Stomach (tissue), 8 donors: ENCODE measurements at regions not wholly inside any gene's neighbourhood (a gene's known extent, or its start where the extent isn't known, plus 50 kb on each side); places are given as distances from the start of the nearest gene placed in this dataset.

Experiments used
- DNase-seq, 2 donors: peaks; one replicate each; pipeline versions ENCODE4 v3.0.0 to v3.0.0-alpha.2; 2013 to 2019
- H3K27ac ChIP-seq, 5 donors: fragments of 200-600 bp in 4 of 5; sonication (generic) in 4 of 5; one replicate each; pipeline ENCODE4 v1.5.1; 2013 to 2019; ENCODE audit warnings: mild to moderate bottlenecking in 1 of 5, moderate library complexity in 1 of 5
- H3K27me3 ChIP-seq, 3 donors: fragments of 200-600 bp; sonication (generic); one replicate each; pipeline ENCODE4 v1.5.1; 2017 to 2019; ENCODE audit warnings: mixed run types in 1 of 3
- H3K36me3 ChIP-seq, 4 donors: fragments of 200-600 bp; sonication (generic); 1 replicate in 3 of 4; 2 replicates in 1 of 4; pipeline ENCODE4 v1.5.1; 2016 to 2019
- H3K4me1 ChIP-seq, 4 donors: fragments of 200-600 bp; sonication (generic); one replicate each; pipeline ENCODE4 v1.5.1; 2016 to 2019
- H3K4me3 ChIP-seq, 4 donors: fragments of 200-600 bp; sonication (generic) in 3 of 4; one replicate each; pipeline ENCODE4 v1.5.1; 2016 to 2019; ENCODE audit warnings: mild to moderate bottlenecking in 1 of 4
- H3K9me3 ChIP-seq, 4 donors: fragments of 200-600 bp; sonication (generic); one replicate each; pipeline ENCODE4 v1.5.1; 2016 to 2019
- CTCF ChIP-seq, 7 experiments: fragments of 450-650 bp in 4 of 7; fragments of 200-600 bp in 3 of 7; sonication (generic) in 3 of 7; IDR thresholded peaks; one replicate each; pipeline ENCODE4 v1.5.1; 2016 to 2019; ENCODE audit warnings: antibody characterized with exemption in 7 of 7, control low read depth in 2 of 7, mild to moderate bottlenecking in 1 of 7
- EP300 ChIP-seq: sonication (generic); formaldehyde crosslinking; IDR thresholded peaks from one replicate; pipeline ENCODE4 v1.6.1; 2017; ENCODE audit warnings: antibody characterized with exemption
- POLR2A ChIP-seq, 4 donors: fragments of 450-650 bp; IDR thresholded peaks; one replicate each; pipeline ENCODE4 v1.6.1; 2016; ENCODE audit warnings: antibody characterized with exemption in 4 of 4, control low read depth in 2 of 4, mild to moderate bottlenecking in 1 of 4, moderate library complexity in 1 of 4
- POLR2AphosphoS5 ChIP-seq, 3 donors: sonication (generic); formaldehyde crosslinking; IDR thresholded peaks; one replicate each; pipeline ENCODE4 v1.6.1; 2016; ENCODE audit warnings: antibody characterized with exemption in 3 of 3
- WGBS, 5 donors: extraction: QIAGEN DNeasy Blood & Tissue Kit in 3 of 5; methylation state at CpG; one replicate each; pipeline versions ENCODE4 v1.1.5 to v1.1.7; 2013 to 2018; 5-methylcytosine and 5-hydroxymethylcytosine counted together
- intact Hi-C: fragments of 100-400 bp; cut with DNase I; formaldehyde crosslinking; loops from one replicate; pipeline ENCODE4 v1.15.1; 2023; ENCODE audit warnings: low total_unique reads
- donor health status: healthy with polysubstance abuse.
- donor health status: Bipolar disorder and iron deficiency.
- donor health status: healthy.

- Histone ChIP-seq H3K27ac (no peak overlapping the region), H3K27me3 (peaks cover 0 to 28% (median 0%) of the 10 kb centered on the region in 3 donors), H3K4me1 (no peaks in the 10 kb centered on the region), H3K9me3 (no peaks in the 10 kb centered on the region), H3K36me3 (no peaks in the 10 kb centered on the region), H3K4me3 (no peak overlapping the region)
- no peak for TF ChIP-seq POLR2A (IDR thresholded peaks at IDR 0.05)
- no peak for TF ChIP-seq POLR2AphosphoS5 (IDR thresholded peaks at IDR 0.05)
- TF ChIP-seq EP300 = no peak
- no peak for TF ChIP-seq CTCF (IDR thresholded peaks at IDR 0.05)
- intact Hi-C loops = no loop called here
- DNase-seq = no peak
- WGBS, 5 donors = 37 to 50% (median 43%) methylated on average over 10 of the region's 10 CpGs
Observed at GRCh38 chr21:35882791-35883240, 177.5 kb downstream of the SETD4 start.

- Histone ChIP-seq H3K4me1 (peaks cover 0 to 8% (median 6%) of the 10 kb centered on the region in 4 donors), H3K9me3 (peaks cover 0 to 16% (median 4%) of the 10 kb centered on the region in 4 donors), H3K27ac (no peak overlapping the region), H3K27me3 (peaks cover 0 to 5% (median 0%) of the 10 kb centered on the region in 3 donors), H3K36me3 (no peaks in the 10 kb centered on the region), H3K4me3 (no peak overlapping the region)
- WGBS, 5 donors = 18 to 46% (median 23%) methylated on average over 2 of the region's 2 CpGs
- DNase-seq = no peak
- TF ChIP-seq POLR2A (IDR thresholded peaks at IDR 0.05) (no peak), EP300 (no peak), CTCF (IDR thresholded peaks at IDR 0.05) (no peak), POLR2AphosphoS5 (IDR thresholded peaks at IDR 0.05) (no peak)
- intact Hi-C loops = no loop called here
Observed at GRCh38 chr21:35873441-35873840, 186.9 kb downstream of the SETD4 start.

- intact Hi-C loops = no loop called here
- H3K4me1 ChIP-seq = peaks cover 0 to 8% (median 6%) of the 10 kb centered on the region in 4 donors
- TF ChIP-seq POLR2AphosphoS5 (IDR thresholded peaks at IDR 0.05) (no peak), CTCF (IDR thresholded peaks at IDR 0.05) (no peak), POLR2A (IDR thresholded peaks at IDR 0.05) (no peak), EP300 (no peak)
- WGBS, 5 donors = 73 to 92% (median 88%) methylated on average over 2 of the region's 2 CpGs
- H3K36me3 ChIP-seq = no peaks in the 10 kb centered on the region
- peaks cover 0 to 18% (median 4%) of the 10 kb centered on the region in 4 donors for H3K9me3 ChIP-seq
- no peak overlapping the region for H3K4me3 ChIP-seq
- DNase-seq = no peak
- H3K27me3 ChIP-seq = peaks cover 0 to 5% (median 0%) of the 10 kb centered on the region in 3 donors
- H3K27ac ChIP-seq = no peak overlapping the region
Observed at GRCh38 chr21:35871906-35872305, 188.4 kb downstream of the SETD4 start.

GRCh38 chr21:35868869-35869223 is 191.5 kb downstream of the SETD4 start:
- H3K27ac ChIP-seq = no peak overlapping the region
- H3K27me3 ChIP-seq = peaks cover 0 to 5% (median 0%) of the 10 kb centered on the region in 3 donors
- peaks cover 0 to 7% (median 4%) of the 10 kb centered on the region in 4 donors for H3K4me1 ChIP-seq
- no peak for DNase-seq
- TF ChIP-seq POLR2A (IDR thresholded peaks at IDR 0.05) (no peak), EP300 (no peak), POLR2AphosphoS5 (IDR thresholded peaks at IDR 0.05) (no peak), CTCF (IDR thresholded peaks at IDR 0.05) (no peak)
- intact Hi-C loops = no loop called here
- H3K9me3 ChIP-seq = peaks cover 0 to 18% (median 4%) of the 10 kb centered on the region in 4 donors
- no peaks in the 10 kb centered on the region for H3K36me3 ChIP-seq
- no peak overlapping the region for H3K4me3 ChIP-seq
